WERI-Rb-1 (cell line): ENCODE measurements at regions not wholly inside any gene's neighbourhood (a gene's known extent, or its start where the extent isn't known, plus 50 kb on each side); places are given as distances from the start of the nearest gene placed in this dataset.

ENCODE experiments used
- DNase-seq: peaks from one replicate; pipeline ENCODE4 v3.0.0-alpha.2; 2020
- H3K27ac ChIP-seq: fragments of 250-450 bp; sonication (Bioruptor Pico); 2 replicates; pipeline ENCODE4 v1.5.1; 2020; ENCODE audit warnings: mild to moderate bottlenecking, moderate library complexity
- H3K27me3 ChIP-seq: fragments of 250-450 bp; sonication (Bioruptor Pico); 2 replicates; pipeline ENCODE4 v1.5.1; 2021; ENCODE audit warnings: mild to moderate bottlenecking, low read depth, moderate library complexity; ENCODE audit not compliant: insufficient read depth, severe bottlenecking
- H3K36me3 ChIP-seq: fragments of 250-450 bp; sonication (Bioruptor Pico); 2 replicates; pipeline ENCODE4 v1.5.1; 2020; ENCODE audit warnings: mild to moderate bottlenecking, moderate library complexity
- H3K4me3 ChIP-seq: 2 replicates; pipeline ENCODE4 v1.5.1; 2011; ENCODE audit warnings: low read depth, mild to moderate bottlenecking, control low read depth, low read length
- H3K9me3 ChIP-seq: fragments of 250-450 bp; sonication (Bioruptor Pico); 2 replicates; pipeline ENCODE4 v1.5.1; 2021; ENCODE audit warnings: mild to moderate bottlenecking, moderate library complexity; ENCODE audit not compliant: severe bottlenecking
- CTCF ChIP-seq: IDR thresholded peaks from 2 replicates; pipeline ENCODE4 v1.5.1; 2011; ENCODE audit warnings: low read depth, mild to moderate bottlenecking, control low read depth, inconsistent platforms, low read length

- no peaks in the 10 kb centered on the region for H3K9me3 ChIP-seq
- no peaks in the 10 kb centered on the region for H3K36me3 ChIP-seq
- TF ChIP-seq CTCF: no peak
- DNase-seq: no peak
- H3K27ac ChIP-seq: no peak overlapping the region
- H3K4me3 ChIP-seq: no peak overlapping the region
- no peaks in the 10 kb centered on the region for H3K27me3 ChIP-seq
These were observed 846.2 kb downstream of the SLC4A3 start for GRCh38 chr2:220473611-220474010.

- Histone ChIP-seq H3K9me3 (no peaks in the 10 kb centered on the region), H3K27me3 (no peaks in the 10 kb centered on the region), H3K36me3 (no peaks in the 10 kb centered on the region), H3K27ac (no peak overlapping the region), H3K4me3 (no peak overlapping the region)
- no peak for TF ChIP-seq CTCF
- no peak for DNase-seq
These were observed 849.4 kb downstream of the SLC4A3 start for GRCh38 chr2:220476877-220477276.

GRCh38 chr2:220478305-220479058, 851.1 kb downstream of the SLC4A3 start:
- H3K27me3 ChIP-seq: no peaks in the 10 kb centered on the region
- no peak overlapping the region for H3K27ac ChIP-seq
- no peak for TF ChIP-seq CTCF
- no peaks in the 10 kb centered on the region for H3K9me3 ChIP-seq
- no peak overlapping the region for H3K4me3 ChIP-seq
- no peak for DNase-seq
- H3K36me3 ChIP-seq: no peaks in the 10 kb centered on the region

GRCh38 chr2:220482716-220483115, 855.3 kb downstream of the SLC4A3 start:
- Histone ChIP-seq H3K36me3 (no peaks in the 10 kb centered on the region), H3K9me3 (no peaks in the 10 kb centered on the region), H3K27me3 (no peaks in the 10 kb centered on the region), H3K27ac (no peak overlapping the region), H3K4me3 (no peak overlapping the region)
- no peak for DNase-seq
- TF ChIP-seq CTCF: no peak

GRCh38 chr2:220489121-220489520, 861.7 kb downstream of the SLC4A3 start:
- no peak overlapping the region for H3K27ac ChIP-seq
- TF ChIP-seq CTCF: no peak
- no peak for DNase-seq
- H3K27me3 ChIP-seq: no peaks in the 10 kb centered on the region
- H3K36me3 ChIP-seq: no peaks in the 10 kb centered on the region
- H3K4me3 ChIP-seq: no peak overlapping the region
- H3K9me3 ChIP-seq: no peaks in the 10 kb centered on the region

GRCh38 chr2:220491670-220492069, 864.2 kb downstream of the SLC4A3 start:
- H3K4me3 ChIP-seq: no peak overlapping the region
- H3K9me3 ChIP-seq: no peaks in the 10 kb centered on the region
- no peak for DNase-seq
- H3K36me3 ChIP-seq: no peaks in the 10 kb centered on the region
- no peaks in the 10 kb centered on the region for H3K27me3 ChIP-seq
- H3K27ac ChIP-seq: no peak overlapping the region
- no peak for TF ChIP-seq CTCF
